ENCODE measurements at regions not wholly inside any gene's neighbourhood (a gene's known extent, or its start where the extent isn't known, plus 50 kb on each side); places are given as distances from the start of the nearest gene placed in this dataset.

DNA sequence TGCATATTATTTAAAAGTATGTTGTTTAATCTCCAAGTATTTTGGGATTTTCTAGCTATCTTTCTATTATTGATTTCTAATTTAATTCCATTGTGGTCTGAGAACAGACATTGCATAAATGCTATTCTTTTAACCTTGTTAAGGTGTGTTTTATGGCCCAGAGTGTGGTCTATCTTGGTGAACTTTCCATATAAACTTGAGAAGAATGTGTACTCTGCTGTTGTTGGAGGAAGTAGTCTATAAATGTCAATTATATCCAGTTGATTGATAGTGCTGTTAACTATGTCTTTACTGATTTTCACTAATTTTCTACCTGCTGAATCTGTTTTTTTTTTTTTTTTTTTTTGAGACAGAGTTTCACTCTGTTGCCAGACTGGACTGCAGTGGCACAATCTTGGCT lies 180.9 kb downstream of the ZNF621 start:
- DNase-seq = no peak

DNA sequence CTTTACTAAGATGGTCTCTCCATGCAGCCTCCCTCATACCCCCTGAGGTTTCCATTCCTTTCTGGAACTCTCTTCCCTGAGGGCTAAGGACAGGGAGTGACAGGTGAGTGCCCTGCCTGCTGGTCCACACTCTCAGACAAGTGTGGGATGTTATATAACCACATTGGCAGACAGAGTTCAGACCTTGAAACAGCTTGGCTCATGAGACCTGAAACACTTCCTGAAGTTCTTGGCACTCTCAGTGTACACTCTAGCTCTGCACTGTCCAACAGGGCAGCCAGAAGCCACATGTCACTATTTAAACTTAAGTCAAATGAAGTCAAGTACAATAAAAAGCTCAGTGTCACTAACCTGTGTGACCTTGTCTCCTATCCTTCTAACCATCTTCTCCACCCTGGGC lies 188.5 kb downstream of the ZNF621 start:
- no peak for DNase-seq

DNA sequence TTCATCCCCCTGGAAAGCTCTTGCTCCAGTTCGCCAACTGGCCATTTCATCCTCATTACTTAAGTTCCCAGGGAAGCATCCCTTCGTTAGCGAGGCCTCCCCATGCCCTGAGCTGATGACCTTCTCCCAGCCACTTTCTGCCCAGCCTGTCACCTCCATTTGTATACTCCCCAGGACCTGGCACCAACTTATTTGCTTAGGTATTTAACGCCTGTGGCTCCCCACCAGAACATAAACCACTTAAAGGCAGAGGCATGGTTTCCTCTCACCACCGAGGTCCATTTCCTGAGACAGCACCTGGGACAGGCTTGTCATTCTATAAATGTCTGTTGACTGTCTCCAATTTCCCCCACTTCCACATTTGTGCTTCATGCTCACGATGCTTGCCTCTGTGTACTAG lies 189.0 kb downstream of the ZNF621 start:
- DNase-seq = no peak

DNA sequence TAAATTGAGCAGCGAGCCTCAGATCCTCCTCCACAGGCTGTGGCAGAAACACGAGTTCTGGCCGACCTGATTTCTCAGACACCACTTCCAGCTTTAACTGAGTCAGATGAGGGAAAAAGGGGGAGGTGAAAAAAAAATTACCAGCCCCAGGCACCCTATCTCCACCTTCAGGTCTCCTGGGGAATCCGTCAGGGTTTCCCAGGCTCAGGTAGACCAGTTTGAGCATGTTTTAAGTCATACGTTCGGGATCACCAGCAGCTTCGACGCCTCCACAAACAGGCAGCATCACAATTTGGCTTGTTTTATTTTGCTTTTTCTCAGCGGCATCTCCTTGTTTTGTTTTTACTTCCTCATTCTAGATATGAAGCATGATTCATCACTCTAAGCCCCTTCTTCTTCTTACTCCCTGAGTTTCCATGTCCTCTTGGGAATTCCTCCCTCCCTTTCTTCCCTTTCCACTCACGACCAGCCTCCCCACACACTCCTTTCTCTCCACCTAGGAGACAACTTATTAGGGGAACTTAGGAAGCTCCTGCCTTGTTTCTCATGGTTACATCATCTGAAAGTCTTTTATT lies 190.1 kb downstream of the ZNF621 start:
- DNase-seq = no peak

DNA sequence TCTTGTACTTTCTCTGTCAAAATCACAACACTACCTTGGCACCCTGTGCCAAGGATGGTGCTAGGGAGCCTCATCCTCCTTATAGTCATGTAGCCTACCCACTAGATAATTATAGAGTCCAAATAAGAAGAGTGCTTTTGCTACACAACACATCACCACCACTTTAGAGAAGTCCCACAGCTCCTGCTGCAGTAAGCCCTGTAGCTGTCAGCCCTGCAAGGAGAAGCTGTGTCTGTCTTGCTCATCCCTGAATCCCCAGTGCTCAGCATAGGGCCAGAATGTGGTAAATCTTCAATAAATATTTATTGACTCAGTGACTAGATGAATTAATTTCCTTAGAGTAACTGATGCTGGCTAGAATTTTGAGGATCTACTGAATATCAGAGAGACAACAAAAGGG lies 190.8 kb downstream of the ZNF621 start:
- DNase-seq = no peak

DNA sequence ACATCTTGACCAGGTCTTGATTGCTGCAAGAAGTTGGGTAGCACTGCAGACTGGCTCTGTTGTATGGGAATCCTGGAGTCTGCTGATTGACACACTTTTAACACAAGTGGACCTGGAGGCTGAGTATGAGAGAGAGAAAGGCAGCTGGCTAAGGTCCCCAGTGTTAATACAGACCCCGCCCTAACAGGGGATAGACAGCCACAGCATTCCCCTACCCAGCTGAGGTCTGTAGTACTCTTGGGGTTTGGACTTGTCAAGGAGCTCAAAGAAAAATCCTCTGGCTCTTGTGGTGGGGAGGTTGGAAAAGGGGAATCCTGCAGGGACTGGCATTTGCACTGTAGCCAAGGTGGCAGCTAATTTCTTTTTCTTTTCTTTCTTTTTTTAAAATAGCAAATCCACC lies 192.7 kb downstream of the ZNF621 start:
- no peak for DNase-seq

DNA sequence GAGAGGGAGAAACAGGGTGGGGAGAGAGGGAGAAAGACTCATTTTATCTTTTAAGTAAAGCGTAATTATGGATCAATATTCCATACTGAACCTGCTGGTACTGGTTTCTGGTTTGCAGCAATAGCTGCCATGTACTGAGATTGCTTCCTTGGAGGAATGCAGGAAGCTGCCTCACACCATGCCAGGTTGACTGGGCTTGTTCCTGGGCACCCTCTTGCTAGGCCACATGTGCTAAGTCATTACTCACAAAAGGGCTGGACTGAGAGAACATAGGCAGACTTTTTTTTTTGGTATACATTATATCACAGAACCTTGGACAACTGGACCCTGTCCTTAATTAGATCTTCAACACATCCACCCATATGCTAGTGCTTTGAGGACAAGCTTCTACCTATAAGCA lies 193.4 kb downstream of the ZNF621 start:
- no peak for DNase-seq

DNA sequence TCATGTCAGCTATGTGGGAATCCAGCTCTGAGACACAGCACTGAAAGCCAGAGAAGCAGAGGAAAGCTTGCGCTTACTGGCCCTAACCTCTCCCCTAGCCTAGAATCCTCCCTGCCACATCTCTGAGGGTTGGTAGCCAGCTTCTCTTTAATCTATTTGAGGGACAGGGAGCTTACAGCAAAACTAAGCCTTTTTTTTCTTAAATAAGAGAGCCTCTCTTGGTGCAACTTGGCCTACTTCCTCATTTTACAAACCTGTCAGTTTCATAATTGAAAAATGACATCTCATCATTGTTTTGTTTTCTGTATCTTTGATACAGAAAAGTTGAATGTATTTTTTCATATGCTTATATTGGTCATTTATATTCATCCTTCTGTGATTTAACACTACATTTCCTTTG lies 193.9 kb downstream of the ZNF621 start:
- no peak for DNase-seq

DNA sequence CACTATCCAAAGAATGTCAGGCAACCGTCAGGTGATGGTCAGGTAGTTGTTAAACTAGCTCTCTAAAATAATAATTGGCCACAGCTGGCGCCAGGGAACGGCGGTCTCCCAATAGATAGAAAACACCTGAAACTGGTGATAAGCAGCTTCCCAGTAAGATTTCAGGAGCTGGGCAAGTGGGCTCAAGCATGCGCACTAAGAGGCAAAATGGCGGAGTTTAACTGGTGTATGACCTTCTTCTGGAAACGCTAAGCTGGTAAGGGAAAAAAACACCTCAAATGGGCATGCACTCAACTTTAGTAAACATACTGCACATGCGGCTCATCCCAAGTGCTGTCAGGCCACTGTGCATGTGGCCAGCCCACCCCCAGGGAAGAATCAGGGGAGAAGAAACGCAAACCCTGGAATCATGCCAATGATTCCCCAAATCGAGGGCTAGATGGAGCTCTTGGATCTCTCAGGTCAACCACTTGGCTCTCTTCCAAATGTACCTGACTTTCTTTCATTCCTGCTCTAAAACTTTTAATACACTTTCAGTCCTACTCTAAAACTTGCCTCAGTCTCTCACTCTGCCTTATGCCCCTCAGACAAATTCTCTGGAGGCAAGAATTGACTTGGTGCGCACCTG lies 195.0 kb downstream of the ZNF621 start:
- DNase-seq = no peak

DNA sequence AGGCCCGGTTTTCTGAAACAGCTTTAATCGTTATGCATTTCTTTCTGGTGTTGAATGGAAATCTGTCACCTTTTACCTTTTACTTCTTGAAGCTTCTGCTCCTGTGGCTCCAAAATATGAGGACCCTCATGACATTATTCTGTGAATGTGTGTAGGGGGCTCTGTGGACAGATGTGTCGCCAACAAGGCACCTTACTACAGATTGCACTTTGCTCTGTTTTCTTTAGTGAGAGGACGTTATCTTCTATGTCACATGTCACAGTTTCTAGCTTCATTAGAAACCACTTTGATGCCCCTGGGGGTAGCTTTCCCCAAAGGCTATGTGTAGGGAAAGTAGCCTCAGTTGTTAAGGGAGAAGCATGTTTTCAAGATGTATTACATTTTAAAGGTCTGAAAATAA lies 195.6 kb downstream of the ZNF621 start:
- no peak for DNase-seq

DNA sequence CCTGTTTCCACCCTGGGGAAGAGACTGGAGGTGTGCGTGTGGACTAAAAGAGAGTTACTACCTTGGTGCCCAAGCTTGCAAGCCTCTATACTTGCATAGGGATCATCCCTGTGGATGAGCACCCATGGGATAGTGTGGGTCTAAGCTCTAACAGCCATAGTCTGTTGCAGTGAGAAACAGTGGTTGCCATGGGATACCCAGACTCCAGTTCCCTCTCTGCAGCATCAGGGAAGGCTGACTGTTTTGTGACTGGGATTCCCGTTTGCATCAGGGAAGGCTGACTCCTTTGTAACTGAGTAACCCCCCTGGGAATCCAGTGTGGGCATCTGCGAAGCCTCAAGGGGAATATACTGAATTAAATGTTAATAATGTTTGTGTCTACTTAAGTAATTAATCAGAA lies 196.1 kb downstream of the ZNF621 start:
- no peak for DNase-seq

DNA sequence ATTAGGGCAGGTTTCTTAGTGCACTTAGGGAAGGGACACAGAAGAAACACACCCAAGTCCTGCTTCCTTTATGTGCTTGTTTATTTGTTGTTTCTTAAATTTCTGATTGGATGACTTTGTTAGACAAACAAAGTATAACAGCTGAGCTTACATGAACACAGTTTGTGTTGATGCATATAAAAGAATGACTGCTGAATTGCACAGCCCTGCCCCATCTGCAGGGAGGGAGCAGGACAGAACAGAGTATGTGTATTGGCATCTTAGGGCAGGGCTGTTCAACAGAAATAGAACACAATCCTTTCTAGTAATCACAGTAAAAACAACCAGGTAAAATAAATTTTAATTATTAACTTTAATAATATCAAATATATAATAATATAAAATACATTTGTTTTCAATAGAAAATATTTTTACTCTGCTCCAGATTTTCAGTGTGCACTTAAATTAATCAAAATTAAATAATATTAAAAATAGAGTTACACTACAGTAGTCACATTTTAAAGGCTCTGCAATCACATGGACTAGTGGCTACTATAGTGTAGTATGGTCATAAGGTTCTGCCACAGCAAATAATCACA lies 198.4 kb downstream of the ZNF621 start:
- no peak for DNase-seq

DNA sequence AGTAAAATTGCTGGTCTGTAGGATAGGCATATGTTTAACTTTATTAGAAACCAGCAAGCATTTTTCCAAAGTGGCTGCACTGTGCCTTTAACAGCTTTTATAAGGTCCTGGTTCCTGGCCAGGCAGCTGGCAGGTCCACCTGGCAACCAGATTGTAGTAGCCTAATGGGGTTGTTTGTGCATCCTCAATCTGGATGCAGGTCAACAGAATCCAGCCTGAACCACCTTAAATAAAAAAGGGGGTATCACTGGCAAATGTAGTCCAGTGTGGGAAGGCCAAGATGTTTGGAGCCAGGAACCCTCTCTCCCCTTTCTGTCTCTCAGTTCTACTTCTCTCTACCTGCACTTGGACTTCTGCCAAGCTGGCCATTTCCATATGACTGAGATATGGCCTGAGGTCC lies 200.3 kb downstream of the ZNF621 start:
- no peak for DNase-seq

DNA sequence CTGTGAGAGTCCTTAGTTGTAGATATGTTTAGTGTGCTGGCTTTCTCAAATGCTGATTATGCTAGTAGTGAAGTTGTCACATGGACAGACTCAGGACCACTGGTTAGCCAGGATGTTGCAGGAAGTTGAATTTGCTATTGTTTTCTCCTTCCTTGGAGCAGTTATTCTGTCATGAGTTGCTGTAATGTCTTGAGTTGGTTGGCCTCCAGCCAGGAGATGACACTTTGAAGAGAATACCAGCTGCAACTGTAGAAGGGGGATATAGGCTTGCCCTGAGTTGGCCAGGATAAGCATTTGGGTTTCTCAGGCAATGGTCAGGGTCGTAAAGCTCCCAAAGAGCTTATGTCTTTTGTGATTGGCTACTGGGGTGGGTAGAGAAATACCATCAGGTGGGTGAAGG lies 206.7 kb downstream of the ZNF621 start:
- DNase-seq = no peak

DNA sequence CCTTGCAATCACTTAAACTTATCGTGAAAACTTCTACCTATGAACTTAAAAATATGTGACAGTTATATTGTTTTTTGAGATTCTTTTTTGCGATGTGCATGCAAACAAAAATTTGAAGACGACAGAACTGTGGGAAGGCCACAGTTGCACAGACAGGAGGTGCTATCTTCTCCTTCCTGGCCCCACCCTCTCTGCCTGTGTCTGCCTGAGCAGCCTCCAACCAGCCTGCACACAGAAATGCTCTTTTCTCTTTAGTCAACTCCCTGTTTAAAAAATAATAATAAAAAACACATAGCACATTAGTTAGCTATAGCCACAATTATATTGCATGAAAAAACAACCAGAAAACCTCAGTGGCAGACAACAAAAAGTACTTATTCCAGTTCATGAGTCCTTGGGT lies 212.2 kb downstream of the ZNF621 start:
- no peak for DNase-seq

DNA sequence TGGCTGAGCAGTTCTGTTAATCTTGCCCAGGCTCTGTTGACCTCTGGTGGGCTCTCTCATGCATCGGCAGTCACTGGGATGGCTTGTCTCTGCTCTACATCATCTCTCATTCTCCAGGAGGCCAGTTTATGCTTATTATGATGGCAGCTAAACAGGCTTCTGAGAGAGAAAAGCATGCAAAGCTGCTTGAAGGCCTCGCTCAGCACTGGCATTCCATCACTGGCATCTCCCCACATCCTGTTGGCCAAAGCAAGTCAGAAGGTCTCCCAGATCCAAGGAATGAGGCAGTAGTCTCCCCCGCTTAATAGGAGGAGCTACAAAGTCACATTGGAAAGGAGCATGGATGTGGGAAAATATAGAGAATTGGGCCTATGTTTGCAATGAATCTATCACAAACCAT lies 212.6 kb downstream of the ZNF621 start:
- DNase-seq = no peak

DNA sequence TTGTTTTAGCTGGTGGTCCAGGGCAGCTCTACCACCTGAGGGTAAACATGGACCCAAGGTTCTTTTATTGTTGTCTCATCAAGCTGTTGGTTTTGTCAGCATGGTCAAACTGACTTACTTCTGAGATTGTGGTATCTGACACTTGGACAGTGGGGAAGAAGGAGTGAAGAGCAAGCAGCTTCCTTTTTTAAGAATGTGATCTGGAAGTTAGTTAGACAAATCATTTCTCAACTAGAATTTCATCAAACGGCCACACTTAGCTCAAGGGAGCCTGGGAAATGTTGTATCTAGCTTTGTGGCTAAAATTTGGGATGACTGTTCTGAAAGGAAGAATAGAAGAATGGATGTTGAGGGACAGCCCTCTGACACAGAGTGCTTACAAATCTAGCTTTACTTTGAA lies 215.2 kb downstream of the ZNF621 start:
- DNase-seq = no peak

DNA sequence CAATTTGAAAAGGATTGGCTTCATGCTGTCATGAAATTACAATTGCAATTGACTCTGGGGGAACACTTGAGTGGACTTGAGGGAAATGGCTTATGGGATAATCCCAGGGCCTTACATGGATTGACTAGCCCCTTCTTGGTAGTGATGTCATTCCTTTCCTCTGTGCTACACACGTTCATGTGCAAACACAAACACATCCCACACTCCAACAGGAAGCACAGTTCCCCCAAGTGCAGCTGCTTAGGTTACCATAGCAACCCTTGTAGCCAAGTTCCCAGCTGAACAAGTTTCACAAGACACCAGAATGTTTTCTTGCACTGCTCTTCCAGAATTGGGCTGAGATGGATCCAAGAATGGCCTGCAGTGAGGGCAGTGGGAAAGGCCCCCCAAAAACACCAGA lies 217.0 kb downstream of the ZNF621 start:
- DNase-seq = no peak

DNA sequence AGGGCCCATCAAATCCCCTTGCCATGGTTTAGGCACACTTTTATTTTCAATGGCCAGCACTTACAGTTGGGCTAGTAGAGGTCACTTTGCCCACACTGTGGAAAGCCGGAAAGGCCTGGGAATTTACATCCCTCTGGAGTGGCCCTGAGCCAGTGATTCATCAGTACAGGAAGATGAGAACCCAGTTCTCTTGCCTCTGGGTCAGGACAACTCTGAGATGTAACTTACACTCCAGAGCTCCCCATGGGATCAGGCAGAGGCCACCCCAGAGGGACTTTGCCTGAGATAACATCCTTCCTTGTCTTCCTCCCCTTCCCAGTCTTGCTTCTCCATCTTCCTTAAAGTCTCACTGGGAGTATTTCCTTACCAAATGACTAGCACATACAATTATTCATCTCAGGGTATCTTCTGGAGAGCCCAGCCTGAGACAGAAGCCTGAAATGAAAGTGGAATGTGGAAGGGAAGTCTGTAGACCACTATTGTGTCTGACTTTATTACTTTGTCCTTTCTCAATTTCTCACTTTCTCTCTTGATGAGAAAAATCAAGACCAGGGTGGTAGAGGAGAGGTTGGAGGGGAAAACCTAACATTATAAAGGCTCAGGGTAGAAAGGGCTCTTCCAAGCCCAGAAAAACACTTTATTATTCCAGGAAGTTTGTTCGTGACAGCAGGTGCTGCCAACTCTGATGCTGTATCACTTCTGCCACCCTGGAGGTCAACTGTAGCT lies 220.8 kb downstream of the ZNF621 start:
- DNase-seq = no peak

DNA sequence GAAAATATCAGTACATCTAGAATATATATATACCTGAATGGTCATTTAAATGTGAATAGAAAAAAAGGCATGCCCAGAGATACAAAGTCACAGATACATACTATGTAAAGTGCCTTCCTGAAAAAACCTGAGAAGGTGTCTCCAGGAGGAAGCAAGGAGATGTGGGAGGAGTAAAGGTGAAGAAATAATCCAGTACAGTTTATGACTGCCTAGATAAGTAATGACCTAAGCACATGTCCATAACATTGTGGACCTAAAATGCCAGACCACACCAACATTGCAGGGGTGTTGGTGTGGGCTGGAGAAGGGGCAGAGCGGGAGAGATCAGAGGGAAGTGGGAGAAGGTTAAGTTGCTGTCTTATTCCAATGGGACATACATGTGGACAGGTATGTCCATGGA lies 226.9 kb downstream of the ZNF621 start:
- DNase-seq = no peak

DNA sequence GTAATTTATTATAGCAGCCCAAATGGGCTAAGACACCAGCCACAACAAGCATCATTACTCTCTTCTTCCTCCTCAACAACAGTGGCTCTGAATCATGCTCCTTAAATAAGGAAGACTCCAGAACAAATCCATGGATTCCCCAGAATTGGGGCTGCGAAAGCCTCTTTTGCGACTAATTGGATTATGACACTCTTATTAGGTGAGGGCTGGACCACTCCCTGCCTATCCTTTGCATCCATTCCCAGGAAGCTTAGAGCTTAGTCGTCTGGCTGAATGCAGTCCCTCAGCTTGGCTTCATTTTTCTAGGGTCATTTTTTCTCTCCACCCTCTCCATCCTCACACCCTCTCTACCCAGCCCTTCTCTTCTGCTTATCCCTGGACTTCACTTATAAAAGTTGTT lies 227.7 kb downstream of the ZNF621 start:
- DNase-seq = no peak

DNA sequence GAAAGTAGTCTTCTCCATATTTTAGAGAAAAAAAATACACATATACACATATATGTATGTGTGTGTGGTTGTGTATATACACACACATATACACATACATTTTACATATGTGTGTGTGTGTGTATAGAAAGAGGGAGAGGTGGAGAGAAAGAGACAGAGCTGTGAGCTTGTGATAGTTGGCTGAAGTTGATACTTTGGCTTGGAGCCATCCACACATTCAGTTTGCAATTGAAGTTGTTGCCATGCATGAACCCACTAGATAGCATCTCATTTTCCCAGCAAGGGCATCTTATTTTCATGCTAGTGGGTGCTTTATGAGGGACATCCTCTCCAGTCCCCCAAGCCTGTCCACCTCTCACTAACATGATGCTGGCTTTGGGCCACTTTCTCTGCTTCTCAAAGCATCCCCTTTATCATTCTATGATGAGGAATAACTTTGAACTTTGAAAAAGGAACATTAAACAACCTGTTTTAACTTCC lies 228.6 kb downstream of the ZNF621 start:
- DNase-seq = no peak

DNA sequence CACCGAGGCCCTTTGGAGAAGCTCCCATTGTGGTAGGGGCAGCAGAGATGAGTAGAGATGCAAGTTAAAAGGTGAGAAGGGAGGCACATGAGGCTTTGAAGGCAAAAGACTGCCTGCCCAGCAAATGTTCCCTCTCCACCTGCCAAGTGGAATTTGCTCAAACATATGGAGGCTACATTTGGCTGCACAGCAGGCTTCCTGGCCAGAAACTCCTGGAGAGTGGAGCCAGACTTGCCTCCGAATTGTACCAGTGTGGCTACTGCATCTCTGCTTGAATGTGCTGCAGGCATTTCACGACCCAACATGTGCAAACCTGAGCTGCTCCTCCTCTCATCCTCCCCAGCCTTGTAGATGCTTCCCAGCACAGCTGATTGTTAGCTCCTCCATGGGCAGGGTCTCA lies 229.2 kb downstream of the ZNF621 start:
- no peak for DNase-seq

DNA sequence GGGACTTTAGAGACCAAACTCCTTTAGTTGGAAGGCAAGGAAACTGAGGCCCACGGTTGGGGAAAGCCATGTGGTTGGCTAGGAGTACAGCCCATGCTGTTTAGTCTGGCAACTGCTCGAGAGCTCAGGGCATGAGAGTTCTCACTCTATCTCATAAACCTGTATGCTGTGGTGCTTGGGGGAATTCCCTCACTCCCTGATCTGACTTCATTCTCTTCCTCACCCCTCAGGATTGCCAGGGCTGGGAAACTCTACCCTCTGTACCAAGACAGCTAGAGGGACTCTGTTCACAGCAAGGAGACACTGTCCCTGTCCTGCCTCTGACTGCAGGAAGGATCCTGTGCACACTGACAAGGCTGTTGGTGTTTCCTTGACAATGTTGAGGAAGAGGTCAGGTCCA lies 230.2 kb downstream of the ZNF621 start:
- no peak for DNase-seq
